ENCODE measurements at regions not wholly inside any gene's neighbourhood (a gene's known extent, or its start where the extent isn't known, plus 50 kb on each side); places are given as distances from the start of the nearest gene placed in this dataset.

DNA sequence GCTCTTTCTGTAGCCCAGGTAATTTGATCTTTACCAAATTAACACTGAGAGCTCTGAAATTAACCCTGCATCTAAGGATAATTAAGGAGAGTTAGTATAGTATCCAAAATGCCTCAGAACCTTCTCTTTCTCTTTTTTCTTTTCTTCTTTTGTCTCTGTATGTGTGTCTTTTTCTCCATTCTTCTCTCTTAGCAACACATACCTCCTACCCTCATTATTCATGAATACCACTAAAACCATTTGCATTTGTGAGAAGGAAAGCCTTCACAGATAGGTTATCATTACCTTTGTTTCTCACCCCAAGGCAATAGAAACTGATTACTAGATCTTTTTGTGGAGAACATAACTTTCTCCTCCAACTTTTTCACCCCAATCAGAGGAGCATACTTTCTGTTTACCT lies 376.5 kb upstream of the NXPH2 start:
- no peak overlapping the region for H3K27ac Mint-ChIP-seq
- H4K20me1 ChIP-seq (ENCODE audit: control insufficient read depth, insufficient read depth, low read length, poor library complexity, severe bottlenecking): no peaks in the 10 kb centered on the region
- H3K27me3 ChIP-seq (replicated peaks in 1 of 4; ENCODE audit: control extremely low read depth in 1 of 4, control insufficient read depth in 3 of 4, insufficient read depth in 4 of 4, low read length in 3 of 4): no peaks in the 10 kb centered on the region
- H3K4me3 ChIP-seq (ENCODE audit: control extremely low read depth in 1 of 5, extremely low read depth in 1 of 5, insufficient read depth in 1 of 5, low read depth in 2 of 5, low read length in 4 of 5): no peak overlapping the region
- no peak for ATAC-seq (ENCODE audit: low read depth)
- no peak overlapping the region for H2AFZ ChIP-seq (ENCODE audit: insufficient read depth, low read depth, low read length, poor library complexity, severe bottlenecking)
- H3K4me2 ChIP-seq (replicated peaks; ENCODE audit: low read depth, low read length, poor library complexity, severe bottlenecking): no peak overlapping the region
- POLR2A ChIA-PET: no interaction called here
- H3K27me3 Mint-ChIP-seq: no peaks in the 10 kb centered on the region
- no peak overlapping the region for H3K4me3 Mint-ChIP-seq
- no peaks in the 10 kb centered on the region for H3K4me1 Mint-ChIP-seq
- intact Hi-C loops (cut with micrococcal nuclease): no loop called here
- TF ChIP-seq EZH2 (IDR thresholded peaks at IDR 0.05; ENCODE audit: borderline replicate concordance, insufficient read depth, low read depth, low read length, poor library complexity, severe bottlenecking): no peak
- TF ChIP-seq CTCF (IDR thresholded peaks at IDR 0.05): no peak
- H3K79me2 ChIP-seq (ENCODE audit: control insufficient read depth, insufficient read depth, low read length): no peaks in the 10 kb centered on the region
- H3K9ac ChIP-seq (ENCODE audit: low read length): no peak overlapping the region
- no peak overlapping the region for H3K27ac ChIP-seq (ENCODE audit: low read length in 2 of 2)
- DNase-seq: no peak
- H3K36me3 ChIP-seq (replicated peaks in 1 of 2; ENCODE audit: control extremely low read depth in 1 of 2, control insufficient read depth in 1 of 2, extremely low read depth in 1 of 2, insufficient read depth in 2 of 2, low read length in 1 of 2): no peaks in the 10 kb centered on the region
- no peaks in the 10 kb centered on the region for H3K9me3 ChIP-seq (ENCODE audit: control extremely low read depth in 1 of 3, control insufficient read depth in 2 of 3, insufficient read depth in 1 of 3, low read length in 2 of 3)
- CTCF ChIA-PET: no interaction called here
- H3K9me3 Mint-ChIP-seq (ENCODE audit: insufficient read depth): peaks cover 1% of the 10 kb centered on the region
- no peaks in the 10 kb centered on the region for H3K4me1 ChIP-seq (ENCODE audit: control insufficient read depth in 2 of 2, insufficient read depth in 2 of 2, low read length in 2 of 2)

GRCh38 chr2:139155991-139156390 lies 375.8 kb upstream of the NXPH2 start:
- no peak overlapping the region for H2AFZ ChIP-seq (ENCODE audit: insufficient read depth, low read depth, low read length, poor library complexity, severe bottlenecking)
- no peak for DNase-seq
- Mint-ChIP-seq H3K9me3 (ENCODE audit: insufficient read depth) (peaks cover 2% of the 10 kb centered on the region), H3K27ac (no peak overlapping the region), H3K4me3 (no peak overlapping the region), H3K4me1 (no peaks in the 10 kb centered on the region), H3K27me3 (no peaks in the 10 kb centered on the region)
- CTCF ChIA-PET: no interaction called here
- POLR2A ChIA-PET: no interaction called here
- H3K27ac ChIP-seq (ENCODE audit: low read length in 2 of 2): no peak overlapping the region
- no peaks in the 10 kb centered on the region for H3K27me3 ChIP-seq (replicated peaks in 1 of 4; ENCODE audit: control extremely low read depth in 1 of 4, control insufficient read depth in 3 of 4, insufficient read depth in 4 of 4, low read length in 3 of 4)
- H3K9me3 ChIP-seq (ENCODE audit: control extremely low read depth in 1 of 3, control insufficient read depth in 2 of 3, insufficient read depth in 1 of 3, low read length in 2 of 3): no peaks in the 10 kb centered on the region
- no peaks in the 10 kb centered on the region for H4K20me1 ChIP-seq (ENCODE audit: control insufficient read depth, insufficient read depth, low read length, poor library complexity, severe bottlenecking)
- no peak overlapping the region for H3K4me3 ChIP-seq (ENCODE audit: control extremely low read depth in 1 of 5, extremely low read depth in 1 of 5, insufficient read depth in 1 of 5, low read depth in 2 of 5, low read length in 4 of 5)
- no peaks in the 10 kb centered on the region for H3K4me1 ChIP-seq (ENCODE audit: control insufficient read depth in 2 of 2, insufficient read depth in 2 of 2, low read length in 2 of 2)
- no peak overlapping the region for H3K9ac ChIP-seq (ENCODE audit: low read length)
- intact Hi-C loops (cut with micrococcal nuclease): no loop called here
- H3K36me3 ChIP-seq (replicated peaks in 1 of 2; ENCODE audit: control extremely low read depth in 1 of 2, control insufficient read depth in 1 of 2, extremely low read depth in 1 of 2, insufficient read depth in 2 of 2, low read length in 1 of 2): no peaks in the 10 kb centered on the region
- WGBS (ENCODE audit: insufficient coverage): 10% methylated on average over 3 of the region's 3 CpGs
- ATAC-seq (ENCODE audit: low read depth): no peak
- no peak for TF ChIP-seq CTCF (IDR thresholded peaks at IDR 0.05)
- no peaks in the 10 kb centered on the region for H3K79me2 ChIP-seq (ENCODE audit: control insufficient read depth, insufficient read depth, low read length)
- no peak overlapping the region for H3K4me2 ChIP-seq (replicated peaks; ENCODE audit: low read depth, low read length, poor library complexity, severe bottlenecking)

All from B cell (primary cell).